HG03469 (cell line): ENCODE measurements at regions not wholly inside any gene's neighbourhood (a gene's known extent, or its start where the extent isn't known, plus 50 kb on each side); places are given as distances from the start of the nearest gene placed in this dataset.
"Not testable (repeated sequence)": the region's sequence is repeated elsewhere in the genome, so short reads cannot be mapped to it uniquely, and the experiment has no call there.

Experiments
- ATAC-seq: cut with Tn5 transposase; IDR thresholded peaks from one replicate; pipeline ENCODE4 v1.9.1; 2021; ENCODE audit warnings: mild to moderate bottlenecking, moderate library complexity, moderate number of reproducible peaks; ENCODE audit not compliant: unreplicated experiment

- ATAC-seq: no peak
These were observed 247.8 kb downstream of the FNDC1 start for GRCh38 chr6:159416891-159417560.

DNA sequence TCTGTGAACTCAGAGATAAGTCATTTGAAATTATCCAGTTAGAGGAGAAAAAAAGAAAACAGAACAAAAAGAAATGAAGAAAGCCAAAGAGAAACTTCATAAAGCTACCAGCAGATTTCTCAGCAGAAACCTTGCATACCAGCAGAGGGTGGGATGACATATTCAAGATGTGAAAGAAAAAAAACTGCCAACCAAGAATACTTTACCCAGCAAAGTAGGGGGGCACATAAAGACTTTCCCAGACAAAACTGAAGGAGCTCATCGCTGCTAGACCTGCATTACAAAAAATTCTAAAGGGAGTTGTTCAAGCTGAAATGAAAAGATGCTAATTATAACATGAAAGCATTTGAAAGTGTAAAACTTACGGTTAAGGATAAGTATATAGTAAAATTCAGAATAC is 246.3 kb downstream of the FNDC1 start:
- ATAC-seq: no peak

GRCh38 chr6:159414711-159415110 is 245.5 kb downstream of the FNDC1 start:
- no peak for ATAC-seq

DNA sequence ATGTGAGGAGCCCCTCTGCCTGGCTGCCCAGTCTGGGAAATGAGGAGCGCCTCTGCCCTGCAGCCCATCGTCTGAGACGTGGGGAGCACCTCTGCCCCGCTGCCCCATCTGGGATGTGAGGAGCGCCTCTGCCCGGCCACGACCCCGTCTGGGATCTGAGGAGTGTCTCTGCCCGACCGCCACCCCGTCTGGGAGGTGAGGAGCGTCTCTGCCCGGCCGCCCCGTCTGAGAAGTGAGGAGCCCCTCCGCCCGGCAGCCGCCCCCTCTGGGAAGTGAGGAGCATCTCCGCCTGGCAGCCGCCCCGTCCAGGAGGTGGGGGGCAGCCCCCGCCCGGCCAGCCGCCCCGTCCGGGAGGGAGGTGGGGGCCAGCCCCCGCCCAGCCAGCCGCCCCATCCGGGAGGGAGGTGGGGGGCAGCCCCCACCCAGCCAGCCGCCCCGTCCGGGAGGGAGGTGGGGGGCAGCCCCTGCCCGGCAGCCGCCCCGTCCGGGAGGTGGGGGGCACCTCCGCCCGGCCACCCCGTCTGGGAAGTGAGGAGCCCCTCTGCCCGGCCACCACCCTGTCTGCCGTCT is 238.1 kb downstream of the FNDC1 start:
- ATAC-seq: not testable (repeated sequence)

DNA sequence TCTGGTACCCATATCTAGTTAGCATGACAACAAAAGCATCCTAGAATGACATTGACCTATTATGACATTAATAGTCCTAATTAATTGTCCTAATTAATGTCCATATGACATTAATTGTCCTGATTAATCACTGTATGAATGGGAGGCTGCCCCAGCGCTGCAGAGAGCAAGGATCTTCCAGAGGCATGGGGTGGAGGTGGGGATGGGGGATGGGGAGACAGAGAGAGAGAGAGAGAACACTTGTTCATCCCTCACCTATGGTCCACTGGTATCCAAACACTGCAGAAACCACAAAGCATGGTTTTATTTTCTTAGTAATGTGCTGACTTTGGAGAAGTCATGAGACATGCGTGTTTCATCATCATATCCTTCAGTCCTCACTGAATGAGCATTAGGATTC is 235.1 kb downstream of the FNDC1 start:
- ATAC-seq: no peak

GRCh38 chr6:159400826-159401225 is 231.6 kb downstream of the FNDC1 start:
- ATAC-seq: no peak

- ATAC-seq: no peak
These were observed 230.6 kb downstream of the FNDC1 start for GRCh38 chr6:159399751-159400221.

GRCh38 chr6:159398633-159399032 is 229.4 kb downstream of the FNDC1 start:
- no peak for ATAC-seq

DNA sequence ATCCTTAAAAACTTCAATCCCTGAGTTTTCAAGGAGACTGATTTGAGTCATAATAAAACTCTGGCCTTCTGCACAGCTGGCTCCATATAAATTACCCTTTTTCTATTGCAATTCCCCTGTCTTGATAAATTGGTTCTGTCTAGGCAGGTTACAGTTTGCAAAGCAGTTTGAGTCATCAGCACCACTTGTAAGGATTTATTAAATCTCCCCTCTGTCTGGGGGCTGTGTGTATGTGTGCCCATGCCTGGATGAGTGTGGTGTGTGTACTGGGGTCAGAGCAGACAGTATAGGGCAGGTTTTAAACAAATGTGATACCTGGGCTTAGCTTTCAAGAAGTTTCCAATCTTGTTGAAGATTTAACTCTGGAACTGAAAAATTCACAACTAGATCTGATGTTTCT is 228.6 kb downstream of the FNDC1 start:
- no peak for ATAC-seq

GRCh38 chr6:159395609-159396008 is 226.4 kb downstream of the FNDC1 start:
- no peak for ATAC-seq

DNA sequence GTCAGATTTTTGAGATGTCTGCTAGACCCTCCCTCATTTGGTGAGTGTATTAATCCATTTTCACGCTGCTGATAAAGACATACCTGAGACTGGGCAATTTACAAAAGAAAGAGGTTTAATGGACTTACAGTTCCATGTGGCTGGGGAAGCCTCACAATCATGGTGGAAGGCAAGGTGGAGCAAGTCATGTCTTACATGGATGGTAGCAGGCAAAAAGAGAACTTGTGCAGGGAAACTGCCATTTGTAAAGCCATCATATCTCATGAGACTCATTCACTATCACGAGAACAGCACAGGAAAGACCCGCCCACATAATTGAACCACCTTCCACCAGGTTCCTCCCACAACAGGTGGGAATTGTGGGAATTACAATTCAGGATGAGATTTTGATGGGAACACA is 223.5 kb downstream of the FNDC1 start:
- ATAC-seq: not testable (repeated sequence)

DNA sequence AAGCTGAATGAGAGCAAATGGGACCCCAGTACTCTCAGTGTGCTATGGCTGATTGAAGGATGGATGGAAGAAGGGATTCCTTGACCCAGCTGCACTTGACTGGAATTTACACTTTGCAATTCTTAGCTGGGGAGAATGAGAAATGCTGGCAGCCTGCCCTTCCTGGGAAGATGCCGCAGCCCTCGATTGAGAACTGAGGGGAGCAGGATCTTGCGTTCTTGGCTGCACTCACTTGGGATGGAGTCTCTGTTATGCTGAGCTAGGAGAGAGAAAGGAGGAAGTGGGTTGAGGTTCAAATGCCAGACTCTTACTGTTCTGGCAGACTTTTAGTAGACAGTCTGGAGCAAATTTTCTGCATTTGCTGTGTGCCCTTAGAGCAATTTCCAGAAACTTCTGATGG is 221.2 kb downstream of the FNDC1 start:
- no peak for ATAC-seq

- no peak for ATAC-seq
These were observed 220.5 kb downstream of the FNDC1 start for GRCh38 chr6:159389695-159390094.

GRCh38 chr6:159380114-159380513 is 210.9 kb downstream of the FNDC1 start:
- ATAC-seq: no peak

DNA sequence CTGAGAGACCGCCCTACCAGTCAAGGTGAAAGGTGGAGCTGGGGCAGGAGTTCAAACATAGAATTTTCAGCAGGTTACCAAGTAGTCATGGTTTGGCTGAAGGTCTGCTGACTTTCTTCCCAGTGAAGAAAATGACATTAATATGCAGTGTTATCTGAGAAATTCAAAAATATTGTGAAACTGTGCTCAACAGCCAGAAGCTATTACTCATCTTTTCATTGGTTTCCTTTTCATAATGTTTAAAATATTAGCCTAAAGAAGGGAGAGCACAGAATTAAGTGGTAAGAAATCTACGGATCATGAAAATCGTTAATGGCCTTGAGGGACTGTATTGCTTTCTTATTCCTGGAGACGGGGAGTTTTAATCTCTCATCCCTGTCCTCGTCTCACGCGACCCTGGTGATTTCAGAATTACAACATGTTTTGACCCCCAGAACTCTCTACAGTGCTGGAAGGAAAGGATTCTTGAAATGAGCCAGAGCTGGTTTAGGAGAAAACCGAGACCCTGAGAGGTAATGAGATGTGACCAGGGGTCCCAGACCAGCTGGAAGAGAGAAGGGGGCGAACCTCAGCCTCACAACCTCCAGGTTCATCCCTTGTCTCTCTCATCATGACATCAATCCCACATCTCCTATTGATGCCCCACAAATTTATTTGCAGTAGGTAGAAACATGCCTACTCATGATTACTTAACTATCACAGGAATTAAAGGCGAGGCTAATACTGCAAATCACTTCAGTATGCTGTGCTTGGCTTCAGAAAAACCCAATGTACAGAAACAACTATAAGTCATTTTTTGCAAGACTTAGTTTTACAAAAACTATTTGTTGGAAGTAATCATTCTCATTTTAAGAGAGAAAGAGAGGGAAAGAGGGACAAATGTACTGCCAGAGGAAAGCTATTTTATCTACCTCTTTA is 209.5 kb downstream of the FNDC1 start:
- ATAC-seq: no peak

- ATAC-seq: no peak
These were observed 207.4 kb downstream of the FNDC1 start for GRCh38 chr6:159376516-159377158.

- ATAC-seq: no peak
These were observed 205.8 kb downstream of the FNDC1 start for GRCh38 chr6:159375014-159375413.

DNA sequence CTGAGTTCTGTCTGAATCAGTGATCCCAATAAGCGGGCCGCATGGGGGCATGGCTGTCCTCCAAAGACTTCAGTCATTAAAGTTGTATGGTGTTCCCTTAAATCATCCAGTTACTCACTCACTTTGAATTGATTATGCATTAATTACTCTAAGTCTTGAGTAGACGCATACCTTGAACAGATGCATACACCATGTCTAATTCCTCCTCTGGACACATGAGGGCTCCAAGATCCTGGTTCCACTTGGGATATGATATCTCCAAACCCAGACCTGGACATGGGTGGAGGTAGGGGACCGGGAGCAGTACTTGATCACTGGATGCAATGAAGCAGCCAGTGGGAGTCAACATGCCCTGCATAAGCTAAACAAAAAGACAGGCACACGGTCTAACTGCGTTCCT is 204.5 kb downstream of the FNDC1 start:
- no peak for ATAC-seq

GRCh38 chr6:159372333-159372732 is 203.1 kb downstream of the FNDC1 start:
- no peak for ATAC-seq

- ATAC-seq: no peak
These were observed 191.1 kb downstream of the FNDC1 start for GRCh38 chr6:159360306-159360705.

GRCh38 chr6:159359581-159360297 is 190.5 kb downstream of the FNDC1 start:
- no peak for ATAC-seq
